ENCODE measurements at regions not wholly inside any gene's neighbourhood (a gene's known extent, or its start where the extent isn't known, plus 50 kb on each side); places are given as distances from the start of the nearest gene placed in this dataset.
"Not testable (repeated sequence)": the region's sequence is repeated elsewhere in the genome, so short reads cannot be mapped to it uniquely, and the experiment has no call there.

- Mint-ChIP-seq H3K27me3 (no peaks in the 10 kb centered on the region), H3K27ac (no peak overlapping the region)
- ATAC-seq (replicated peaks) = no peak
Observed at GRCh38 chr1:105254906-105255305, 1505.2 kb downstream of the AMY1C start.

GRCh38 chr1:105260001-105260400 is 1510.3 kb downstream of the AMY1C start:
- H3K4me3 Mint-ChIP-seq = no peak overlapping the region
- ATAC-seq (replicated peaks) = no peak
- H3K27ac Mint-ChIP-seq = no peak overlapping the region
- no peaks in the 10 kb centered on the region for H3K4me1 Mint-ChIP-seq
- H3K36me3 Mint-ChIP-seq = no peaks in the 10 kb centered on the region
- no peak for DNase-seq
- H3K9me3 Mint-ChIP-seq = peaks cover 6 to 12% of the 10 kb centered on the region in 2 donors
- H3K27me3 Mint-ChIP-seq = no peaks in the 10 kb centered on the region

More at GRCh38 chr1:105254906-105255305, 1505.2 kb downstream of the AMY1C start:
- Mint-ChIP-seq H3K9me3 (peaks cover 0 to 10% of the 10 kb centered on the region in 2 donors), H3K4me1 (no peaks in the 10 kb centered on the region), H3K4me3 (no peak overlapping the region), H3K36me3 (no peaks in the 10 kb centered on the region)
- DNase-seq = no peak

- H3K27ac Mint-ChIP-seq = no peak overlapping the region
- H3K4me3 Mint-ChIP-seq = no peak overlapping the region
Observed at GRCh38 chr1:105270966-105271365, 1521.3 kb downstream of the AMY1C start.

GRCh38 chr1:105272376-105272775 is 1522.7 kb downstream of the AMY1C start:
- not testable (repeated sequence) for H3K4me1 Mint-ChIP-seq; DNase-seq; ATAC-seq (replicated peaks); H3K36me3 Mint-ChIP-seq; H3K4me3 Mint-ChIP-seq; H3K27ac Mint-ChIP-seq; H3K9me3 Mint-ChIP-seq; H3K27me3 Mint-ChIP-seq

More at GRCh38 chr1:105270966-105271365, 1521.3 kb downstream of the AMY1C start:
- no peaks in the 10 kb centered on the region for H3K36me3 Mint-ChIP-seq
- H3K27me3 Mint-ChIP-seq = no peaks in the 10 kb centered on the region
- H3K9me3 Mint-ChIP-seq = peaks cover 4 to 14% of the 10 kb centered on the region in 2 donors
- ATAC-seq (replicated peaks) (no peak), DNase-seq (no peak)
- no peaks in the 10 kb centered on the region for H3K4me1 Mint-ChIP-seq

- Mint-ChIP-seq H3K27ac (no peak overlapping the region), H3K4me3 (no peak overlapping the region), H3K27me3 (no peaks in the 10 kb centered on the region), H3K9me3 (peaks cover 2 to 4% of the 10 kb centered on the region in 2 donors), H3K4me1 (no peaks in the 10 kb centered on the region), H3K36me3 (no peaks in the 10 kb centered on the region)
- DNase-seq = no peak
- no peak for ATAC-seq (replicated peaks)
Observed at GRCh38 chr1:105294838-105295237, 1545.1 kb downstream of the AMY1C start.

- no peak for DNase-seq
- no peaks in the 10 kb centered on the region for H3K27me3 Mint-ChIP-seq
- H3K4me3 Mint-ChIP-seq = no peak overlapping the region
- ATAC-seq (replicated peaks) = no peak
- H3K4me1 Mint-ChIP-seq = no peaks in the 10 kb centered on the region
- no peak overlapping the region for H3K27ac Mint-ChIP-seq
- peaks cover 0 to 5% of the 10 kb centered on the region in 2 donors for H3K9me3 Mint-ChIP-seq
- H3K36me3 Mint-ChIP-seq = no peaks in the 10 kb centered on the region
Observed at GRCh38 chr1:105310063-105310462, 1560.4 kb downstream of the AMY1C start.

- H3K27me3 Mint-ChIP-seq = no peaks in the 10 kb centered on the region
- no peaks in the 10 kb centered on the region for H3K4me1 Mint-ChIP-seq
- ATAC-seq (replicated peaks) = no peak
- peaks cover 0 to 4% of the 10 kb centered on the region in 2 donors for H3K9me3 Mint-ChIP-seq
- H3K27ac Mint-ChIP-seq = no peak overlapping the region
- no peak overlapping the region for H3K4me3 Mint-ChIP-seq
- DNase-seq = no peak
- no peaks in the 10 kb centered on the region for H3K36me3 Mint-ChIP-seq
Observed at GRCh38 chr1:105317976-105318375, 1568.3 kb downstream of the AMY1C start.

GRCh38 chr1:105326886-105327285 is 1577.2 kb downstream of the AMY1C start:
- no peaks in the 10 kb centered on the region for H3K36me3 Mint-ChIP-seq
- ATAC-seq (replicated peaks) (no peak), DNase-seq (no peak)
- H3K4me3 Mint-ChIP-seq = no peak overlapping the region
- H3K4me1 Mint-ChIP-seq = no peaks in the 10 kb centered on the region
- peaks cover 3% of the 10 kb centered on the region in 2 donors for H3K9me3 Mint-ChIP-seq
- no peaks in the 10 kb centered on the region for H3K27me3 Mint-ChIP-seq
- H3K27ac Mint-ChIP-seq = no peak overlapping the region

- no peak overlapping the region for H3K4me3 Mint-ChIP-seq
- ATAC-seq (replicated peaks) (no peak), DNase-seq (no peak)
- no peaks in the 10 kb centered on the region for H3K9me3 Mint-ChIP-seq
- no peaks in the 10 kb centered on the region for H3K36me3 Mint-ChIP-seq
- H3K4me1 Mint-ChIP-seq = no peaks in the 10 kb centered on the region
- H3K27ac Mint-ChIP-seq = no peak overlapping the region
- no peaks in the 10 kb centered on the region for H3K27me3 Mint-ChIP-seq
Observed at GRCh38 chr1:105337420-105337819, 1587.7 kb downstream of the AMY1C start.

GRCh38 chr1:105343317-105343716 is 1593.6 kb downstream of the AMY1C start:
- peaks cover 0 to 4% of the 10 kb centered on the region in 2 donors for H3K9me3 Mint-ChIP-seq
- ATAC-seq (replicated peaks) (no peak), DNase-seq (no peak)
- H3K36me3 Mint-ChIP-seq = no peaks in the 10 kb centered on the region
- no peak overlapping the region for H3K27ac Mint-ChIP-seq
- H3K4me3 Mint-ChIP-seq = no peak overlapping the region
- no peaks in the 10 kb centered on the region for H3K4me1 Mint-ChIP-seq
- no peaks in the 10 kb centered on the region for H3K27me3 Mint-ChIP-seq

GRCh38 chr1:105359457-105359856 is 1609.8 kb downstream of the AMY1C start:
- Mint-ChIP-seq H3K4me3 (no peak overlapping the region), H3K9me3 (peaks cover 0 to 5% of the 10 kb centered on the region in 2 donors), H3K36me3 (no peaks in the 10 kb centered on the region), H3K4me1 (no peaks in the 10 kb centered on the region), H3K27me3 (no peaks in the 10 kb centered on the region), H3K27ac (no peak overlapping the region)
- DNase-seq (no peak), ATAC-seq (replicated peaks) (no peak)

GRCh38 chr1:105362438-105362837 is 1612.7 kb downstream of the AMY1C start:
- no peaks in the 10 kb centered on the region for H3K36me3 Mint-ChIP-seq
- H3K27ac Mint-ChIP-seq = no peak overlapping the region
- no peaks in the 10 kb centered on the region for H3K27me3 Mint-ChIP-seq
- H3K4me3 Mint-ChIP-seq = no peak overlapping the region
- ATAC-seq (replicated peaks) = no peak
- no peak for DNase-seq
- peaks cover 0 to 3% of the 10 kb centered on the region in 2 donors for H3K9me3 Mint-ChIP-seq
- no peaks in the 10 kb centered on the region for H3K4me1 Mint-ChIP-seq

- ATAC-seq (replicated peaks) (no peak), DNase-seq (no peak)
- H3K36me3 Mint-ChIP-seq = no peaks in the 10 kb centered on the region
- peaks cover 2 to 4% of the 10 kb centered on the region in 2 donors for H3K9me3 Mint-ChIP-seq
- H3K27ac Mint-ChIP-seq = no peak overlapping the region
- no peaks in the 10 kb centered on the region for H3K27me3 Mint-ChIP-seq
- H3K4me3 Mint-ChIP-seq = no peak overlapping the region
- no peaks in the 10 kb centered on the region for H3K4me1 Mint-ChIP-seq
Observed at GRCh38 chr1:105368446-105368845, 1618.7 kb downstream of the AMY1C start.

GRCh38 chr1:105373681-105374080 is 1624.0 kb downstream of the AMY1C start:
- no peaks in the 10 kb centered on the region for H3K36me3 Mint-ChIP-seq
- no peak overlapping the region for H3K4me3 Mint-ChIP-seq
- H3K27ac Mint-ChIP-seq = no peak overlapping the region
- DNase-seq (no peak), ATAC-seq (replicated peaks) (no peak)
- H3K9me3 Mint-ChIP-seq = peaks cover 4 to 6% of the 10 kb centered on the region in 2 donors
- H3K27me3 Mint-ChIP-seq = no peaks in the 10 kb centered on the region
- no peaks in the 10 kb centered on the region for H3K4me1 Mint-ChIP-seq

GRCh38 chr1:105386489-105386888 is 1636.8 kb downstream of the AMY1C start:
- H3K27ac Mint-ChIP-seq = no peak overlapping the region
- DNase-seq (no peak), ATAC-seq (replicated peaks) (no peak)
- no peaks in the 10 kb centered on the region for H3K36me3 Mint-ChIP-seq
- H3K27me3 Mint-ChIP-seq = no peaks in the 10 kb centered on the region
- peaks cover 6 to 7% of the 10 kb centered on the region in 2 donors for H3K9me3 Mint-ChIP-seq
- H3K4me3 Mint-ChIP-seq = no peak overlapping the region
- H3K4me1 Mint-ChIP-seq = no peaks in the 10 kb centered on the region

GRCh38 chr1:105396001-105396400 is 1646.3 kb downstream of the AMY1C start:
- peaks cover 2 to 6% of the 10 kb centered on the region in 2 donors for H3K9me3 Mint-ChIP-seq
- DNase-seq (no peak), ATAC-seq (replicated peaks) (no peak)
- peaks cover 0 to 2% of the 10 kb centered on the region in 2 donors for H3K36me3 Mint-ChIP-seq
- H3K27ac Mint-ChIP-seq = no peak overlapping the region
- no peaks in the 10 kb centered on the region for H3K4me1 Mint-ChIP-seq
- no peak overlapping the region for H3K4me3 Mint-ChIP-seq
- H3K27me3 Mint-ChIP-seq = no peaks in the 10 kb centered on the region

Data from stimulated activated naive B cell treated with anti-CD40 and anti-IgM and Interleukin-4, amounts not matched to agents 10 μg/mL and 1 μg/mL and 100 μg/mL, for 72 hours (primary cell).